Testis (tissue), 2 donors: ENCODE measurements at regions not wholly inside any gene's neighbourhood (a gene's known extent, or its start where the extent isn't known, plus 50 kb on each side); places are given as distances from the start of the nearest gene placed in this dataset.

ENCODE experiments used
- DNase-seq: peaks from one replicate; pipeline ENCODE4 v3.0.0-alpha.2; 2019
- H3K27ac ChIP-seq, 2 donors: fragments of 200-600 bp; sonication (generic); one replicate each; pipeline ENCODE4 v1.5.1; 2019
- H3K27me3 ChIP-seq: fragments of 200-600 bp; sonication (generic); one replicate; pipeline ENCODE4 v1.5.1; 2019
- H3K36me3 ChIP-seq: fragments of 200-600 bp; sonication (generic); one replicate; pipeline ENCODE4 v1.5.1; 2017; ENCODE audit warnings: low read depth; ENCODE audit errors: missing control alignments
- H3K4me1 ChIP-seq: fragments of 200-600 bp; sonication (generic); one replicate; pipeline ENCODE4 v1.5.1; 2019
- H3K4me3 ChIP-seq, 2 donors: fragments of 200-600 bp; sonication (generic); one replicate each; pipeline ENCODE4 v1.5.1; 2017 to 2019
- H3K9me3 ChIP-seq: fragments of 200-600 bp; sonication (generic); one replicate; pipeline ENCODE4 v1.5.1; 2017
- CTCF ChIP-seq, 3 experiments: fragments of 450-650 bp in 2 of 3; fragments of 200-600 bp in 1 of 3; sonication (generic) in 1 of 3; IDR thresholded peaks; one replicate each; pipeline ENCODE4 v1.5.1; 2016 to 2019; ENCODE audit warnings: antibody characterized with exemption in 3 of 3, mild to moderate bottlenecking in 2 of 3, moderate library complexity in 1 of 3
- POLR2A ChIP-seq: fragments of 450-650 bp; IDR thresholded peaks from one replicate; pipeline ENCODE4 v1.6.1; 2017; ENCODE audit warnings: antibody characterized with exemption, mild to moderate bottlenecking, moderate library complexity
- WGBS, 2 donors: methylation state at CpG; one replicate each; pipeline ENCODE4 v1.1.5; 2018; 5-methylcytosine and 5-hydroxymethylcytosine counted together
- intact Hi-C: fragments of 100-400 bp; cut with DNase I; formaldehyde crosslinking; loops from one replicate; pipeline ENCODE4 v1.15.1; 2023; ENCODE audit warnings: low total_unique reads

GRCh38 chr6:91130126-91130525 is 543.3 kb upstream of the MAP3K7 start:
- intact Hi-C loops: no loop called here
- Histone ChIP-seq H3K4me3 (no peak overlapping the region), H3K27me3 (no peaks in the 10 kb centered on the region), H3K9me3 (no peaks in the 10 kb centered on the region), H3K27ac (no peak overlapping the region), H3K36me3 (no peaks in the 10 kb centered on the region), H3K4me1 (no peaks in the 10 kb centered on the region)
- 82 to 85% methylated on average over 6 of the region's 6 CpGs for WGBS, 2 donors
- DNase-seq: no peak
- TF ChIP-seq CTCF (IDR thresholded peaks at IDR 0.05): no peak

GRCh38 chr6:91127752-91128151 is 540.9 kb upstream of the MAP3K7 start:
- Histone ChIP-seq H3K9me3 (no peaks in the 10 kb centered on the region), H3K4me3 (no peak overlapping the region), H3K4me1 (no peaks in the 10 kb centered on the region), H3K36me3 (no peaks in the 10 kb centered on the region), H3K27ac (no peak overlapping the region), H3K27me3 (no peaks in the 10 kb centered on the region)
- no peak for DNase-seq
- TF ChIP-seq POLR2A (no peak), CTCF (IDR thresholded peaks at IDR 0.05) (no peak)
- intact Hi-C loops: no loop called here

GRCh38 chr6:91126876-91127275 is 540.0 kb upstream of the MAP3K7 start:
- Histone ChIP-seq H3K36me3 (no peaks in the 10 kb centered on the region), H3K4me3 (no peak overlapping the region), H3K9me3 (no peaks in the 10 kb centered on the region), H3K27me3 (no peaks in the 10 kb centered on the region), H3K4me1 (no peaks in the 10 kb centered on the region), H3K27ac (no peak overlapping the region)
- no peak for DNase-seq
- WGBS, 2 donors: 88 to 94% methylated on average over 5 of the region's 5 CpGs
- TF ChIP-seq CTCF (IDR thresholded peaks at IDR 0.05) (no peak), POLR2A (no peak)
- intact Hi-C loops: no loop called here

GRCh38 chr6:91117550-91117949 is 530.7 kb upstream of the MAP3K7 start:
- Histone ChIP-seq H3K4me3 (no peak overlapping the region), H3K27me3 (no peaks in the 10 kb centered on the region), H3K27ac (no peak overlapping the region), H3K9me3 (no peaks in the 10 kb centered on the region), H3K36me3 (no peaks in the 10 kb centered on the region), H3K4me1 (no peaks in the 10 kb centered on the region)
- DNase-seq: no peak
- TF ChIP-seq POLR2A: no peak
- TF ChIP-seq CTCF (IDR thresholded peaks at IDR 0.05): no peak
- intact Hi-C loops: no loop called here

- H3K4me1 ChIP-seq: no peaks in the 10 kb centered on the region
- H3K4me3 ChIP-seq: no peak overlapping the region
- 96 to 100% methylated on average over 2 of the region's 2 CpGs for WGBS, 2 donors
- H3K27ac ChIP-seq: no peak overlapping the region
- DNase-seq: no peak
- intact Hi-C loops: no loop called here
- H3K27me3 ChIP-seq: no peaks in the 10 kb centered on the region
- H3K9me3 ChIP-seq: no peaks in the 10 kb centered on the region
- TF ChIP-seq POLR2A: no peak
- H3K36me3 ChIP-seq: no peaks in the 10 kb centered on the region
Observed at GRCh38 chr6:91114123-91114708, 527.3 kb upstream of the MAP3K7 start.
